Right lobe of liver (tissue), 6 donors: ENCODE measurements at regions not wholly inside any gene's neighbourhood (a gene's known extent, or its start where the extent isn't known, plus 50 kb on each side); places are given as distances from the start of the nearest gene placed in this dataset.

Experiments used
- ATAC-seq, 4 donors: fragments of 200-7000 bp; cut with Tn5 transposase; one replicate each; pipeline ENCODE4 v1.9.1; 2020; ENCODE audit warnings: mild to moderate bottlenecking in 4 of 4, moderate library complexity in 4 of 4
- DNase-seq, 3 donors: peaks; one replicate each; pipeline ENCODE4 v3.0.0-alpha.2; 2020
- H3K27ac ChIP-seq, 3 donors: fragments of 200-600 bp; one replicate each; pipeline ENCODE4 v1.8.0; 2022
- H3K27me3 ChIP-seq, 2 donors: fragments of 200-600 bp; one replicate each; pipeline ENCODE4 v1.8.0; 2022
- H3K36me3 ChIP-seq, 4 donors: fragments of 200-600 bp; sonication (generic) in 1 of 4; one replicate each; pipeline versions ENCODE4 v1.5.1 to v1.8.0; 2017 to 2022; ENCODE audit warnings: control low read depth in 1 of 4
- H3K4me1 ChIP-seq, 4 donors: fragments of 200-600 bp; sonication (generic) in 1 of 4; one replicate each; pipeline versions ENCODE4 v1.5.1 to v1.8.0; 2017 to 2022; ENCODE audit warnings: control low read depth in 1 of 4
- H3K4me3 ChIP-seq, 3 donors: fragments of 200-600 bp; one replicate each; pipeline ENCODE4 v1.8.0; 2022
- H3K9me3 ChIP-seq, 4 donors: fragments of 200-600 bp; sonication (generic) in 1 of 4; one replicate each; pipeline versions ENCODE4 v1.5.1 to v1.8.0; 2017 to 2022; ENCODE audit warnings: control low read depth in 1 of 4
- POLR2A ChIP-seq: fragments of 450-650 bp; IDR thresholded peaks from one replicate; pipeline ENCODE4 v1.6.1; 2017; ENCODE audit warnings: antibody characterized with exemption, mild to moderate bottlenecking
- WGBS: methylation state at CpG from one replicate; pipeline ENCODE4 v1.1.6; 2018; ENCODE audit warnings: low coverage, low lambda C conversion rate; ENCODE audit not compliant: insufficient coverage; ENCODE audit errors: missing lambda C conversion rate; 5-methylcytosine and 5-hydroxymethylcytosine counted together
- intact Hi-C, 2 donors: fragments of 100-400 bp; cut with DNase I; formaldehyde crosslinking; loops; one replicate each; pipeline versions ENCODE4 v1.11.2 to v1.14.1; 2022
- TF ChIP-seq, protein P1 (sequence below), 4 donors: fragments of 200-600 bp in 3 of 4; fragments of 450-650 bp in 1 of 4; IDR thresholded peaks; one replicate each; pipeline versions ENCODE4 v1.5.1 to v1.8.0; 2016 to 2022; ENCODE audit warnings: antibody characterized with exemption in 4 of 4, mild to moderate bottlenecking in 2 of 4
- donor health status: DM: no; HTN: yes; CAD: no.
- donor health status: DM: no; HTN: no; CAD: no.
- donor health status: DM: no; HTN: no; CAD: no.
- donor health status: DM: no; HTN: yes; CAD: no.
- donor health status: DM: no; HTN: yes; CAD: no.

DNA sequence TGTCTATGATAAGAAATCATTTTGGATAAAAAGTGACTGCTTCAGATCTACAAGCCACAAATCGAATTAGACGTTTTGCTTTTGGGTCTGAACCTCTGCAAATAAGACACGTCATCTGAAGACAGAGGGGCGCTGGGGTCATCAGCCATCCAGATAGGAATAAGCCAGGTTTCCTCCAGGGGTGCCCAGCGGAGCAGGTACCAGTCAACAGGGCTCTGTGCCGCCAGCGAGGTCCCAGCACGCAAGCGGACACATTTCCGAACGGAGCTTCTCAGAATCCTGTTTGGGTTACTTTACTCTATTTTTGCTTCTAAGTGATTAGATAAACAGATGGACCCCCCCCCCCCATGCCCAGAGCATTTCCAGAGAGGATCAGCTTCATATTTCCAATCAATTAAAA lies 873.8 kb downstream of the BRD1 start:
- Histone ChIP-seq H3K27me3 (no peaks in the 10 kb centered on the region), H3K27ac (no peak overlapping the region), H3K9me3 (no peaks in the 10 kb centered on the region), H3K36me3 (no peaks in the 10 kb centered on the region), H3K4me1 (no peaks in the 10 kb centered on the region), H3K4me3 (no peak overlapping the region)
- WGBS: 33% methylated on average over 3 of the region's 11 CpGs
- intact Hi-C loops: no loop called here
- DNase-seq (peak in 1 of 3 donors; percentile 14), ATAC-seq (no peak)
- no peak for TF ChIP-seq POLR2A
- TF ChIP-seq, protein P1, sequence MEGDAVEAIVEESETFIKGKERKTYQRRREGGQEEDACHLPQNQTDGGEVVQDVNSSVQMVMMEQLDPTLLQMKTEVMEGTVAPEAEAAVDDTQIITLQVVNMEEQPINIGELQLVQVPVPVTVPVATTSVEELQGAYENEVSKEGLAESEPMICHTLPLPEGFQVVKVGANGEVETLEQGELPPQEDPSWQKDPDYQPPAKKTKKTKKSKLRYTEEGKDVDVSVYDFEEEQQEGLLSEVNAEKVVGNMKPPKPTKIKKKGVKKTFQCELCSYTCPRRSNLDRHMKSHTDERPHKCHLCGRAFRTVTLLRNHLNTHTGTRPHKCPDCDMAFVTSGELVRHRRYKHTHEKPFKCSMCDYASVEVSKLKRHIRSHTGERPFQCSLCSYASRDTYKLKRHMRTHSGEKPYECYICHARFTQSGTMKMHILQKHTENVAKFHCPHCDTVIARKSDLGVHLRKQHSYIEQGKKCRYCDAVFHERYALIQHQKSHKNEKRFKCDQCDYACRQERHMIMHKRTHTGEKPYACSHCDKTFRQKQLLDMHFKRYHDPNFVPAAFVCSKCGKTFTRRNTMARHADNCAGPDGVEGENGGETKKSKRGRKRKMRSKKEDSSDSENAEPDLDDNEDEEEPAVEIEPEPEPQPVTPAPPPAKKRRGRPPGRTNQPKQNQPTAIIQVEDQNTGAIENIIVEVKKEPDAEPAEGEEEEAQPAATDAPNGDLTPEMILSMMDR (IDR thresholded peaks at IDR 0.05): no peak

DNA sequence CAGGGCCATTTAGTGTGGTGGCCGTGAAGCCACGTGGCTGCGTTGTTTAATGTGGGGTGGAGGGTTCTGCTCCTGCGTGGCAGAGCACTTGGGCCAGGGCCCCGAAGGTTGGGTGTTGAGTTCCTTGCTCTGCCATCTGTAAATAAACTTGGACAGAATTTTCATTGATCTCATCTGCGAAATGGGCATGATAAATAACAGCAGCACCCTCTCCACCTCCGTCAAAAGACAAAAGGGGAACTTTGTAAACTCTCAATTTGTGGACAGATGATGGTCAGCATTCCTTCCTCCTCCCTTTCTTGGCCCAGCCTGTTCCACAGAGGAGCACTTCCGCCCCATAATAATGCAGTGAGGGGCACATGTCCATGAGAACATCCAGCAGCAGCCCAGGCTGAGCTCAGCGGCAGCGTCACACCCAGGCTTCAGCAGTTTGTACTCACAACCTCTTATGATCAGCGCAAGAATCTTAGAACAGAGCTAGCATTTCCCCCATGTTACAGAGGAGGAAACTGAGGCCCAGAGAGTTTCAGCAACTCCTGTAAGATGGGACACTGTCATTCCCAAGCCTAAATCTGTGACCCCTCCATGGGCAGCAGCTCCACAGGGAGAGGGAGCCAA lies 874.5 kb downstream of the BRD1 start:
- Histone ChIP-seq H3K4me3 (no peak overlapping the region), H3K36me3 (no peaks in the 10 kb centered on the region), H3K27ac (no peak overlapping the region), H3K27me3 (no peaks in the 10 kb centered on the region), H3K9me3 (no peaks in the 10 kb centered on the region), H3K4me1 (no peaks in the 10 kb centered on the region)
- 66% methylated on average over 6 of the region's 11 CpGs for WGBS
- no peak for ATAC-seq
- TF ChIP-seq, protein P1 (IDR thresholded peaks at IDR 0.05): no peak
- TF ChIP-seq POLR2A: no peak
- intact Hi-C loops: no loop called here
- peak in 1 of 3 donors; percentile 12 for DNase-seq

GRCh38 chr22:48952256-48953102 lies 875.2 kb downstream of the BRD1 start:
- no peak overlapping the region for H3K27ac ChIP-seq
- no peak for ATAC-seq
- no peaks in the 10 kb centered on the region for H3K9me3 ChIP-seq
- H3K36me3 ChIP-seq: no peaks in the 10 kb centered on the region
- TF ChIP-seq POLR2A: no peak
- TF ChIP-seq, protein P1 (IDR thresholded peaks at IDR 0.05): no peak
- H3K27me3 ChIP-seq: no peaks in the 10 kb centered on the region
- H3K4me1 ChIP-seq: no peaks in the 10 kb centered on the region
- H3K4me3 ChIP-seq: no peak overlapping the region
- DNase-seq: peak in 1 of 3 donors; percentile 31
- WGBS: 30% methylated on average over 3 of the region's 19 CpGs
- intact Hi-C loops: no loop called here

DNA sequence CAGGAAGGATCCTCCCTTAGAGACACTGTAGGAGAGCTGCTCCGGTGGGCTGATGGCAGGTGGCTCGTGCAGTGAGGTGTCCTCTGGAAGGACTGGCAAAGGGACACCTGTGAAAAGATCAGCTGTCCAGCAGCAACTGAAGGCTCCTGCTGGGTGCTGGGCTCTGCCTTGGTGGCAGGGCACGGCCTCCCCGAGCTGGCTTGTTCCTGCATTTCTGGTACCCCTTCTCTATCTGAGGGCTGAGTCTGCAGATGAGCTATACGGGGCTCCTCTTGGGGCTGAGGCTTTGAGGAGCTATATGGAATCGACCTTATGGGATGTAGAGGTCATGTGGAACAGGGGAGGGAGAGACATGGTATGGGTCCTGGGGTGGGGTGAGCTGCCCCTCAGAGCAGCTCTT lies 875.8 kb downstream of the BRD1 start:
- Histone ChIP-seq H3K9me3 (no peaks in the 10 kb centered on the region), H3K27ac (no peak overlapping the region), H3K4me1 (no peaks in the 10 kb centered on the region), H3K36me3 (no peaks in the 10 kb centered on the region), H3K27me3 (no peaks in the 10 kb centered on the region), H3K4me3 (no peak overlapping the region)
- intact Hi-C loops: no loop called here
- DNase-seq (peak in 1 of 3 donors; percentile 27), ATAC-seq (no peak)
- WGBS: 82% methylated on average over 4 of the region's 6 CpGs
- TF ChIP-seq, protein P1 (IDR thresholded peaks at IDR 0.05): no peak
- no peak for TF ChIP-seq POLR2A
